ENCODE measurements at regions not wholly inside any gene's neighbourhood (a gene's known extent, or its start where the extent isn't known, plus 50 kb on each side); places are given as distances from the start of the nearest gene placed in this dataset.

- intact Hi-C loops (cut with DNase I; ENCODE audit: low total_unique reads), result no loop called here
- TF ChIP-seq POLR2A (IDR thresholded peaks at IDR 0.05) (no peak), CTCF (IDR thresholded peaks at IDR 0.05) (no peak)
- Histone ChIP-seq H3K27ac (no peak overlapping the region), H3K36me3 (ENCODE audit: low read depth, missing control alignments) (no peaks in the 10 kb centered on the region), H3K9me3 (no peaks in the 10 kb centered on the region), H3K4me3 (no peak overlapping the region), H3K4me1 (no peaks in the 10 kb centered on the region), H3K27me3 (no peaks in the 10 kb centered on the region)
- 50 to 57% methylated on average over 1 of the region's 1 CpG for WGBS, 2 donors
- DNase-seq, result no peak
Measured at GRCh38 chr4:170724191-170724590, 634.4 kb upstream of the AADAT start.

- H3K27ac ChIP-seq, result no peak overlapping the region
- DNase-seq, result no peak
- 85 to 91% methylated on average over 2 of the region's 2 CpGs for WGBS, 2 donors
- TF ChIP-seq POLR2A (IDR thresholded peaks at IDR 0.05) (no peak), CTCF (IDR thresholded peaks at IDR 0.05) (no peak)
- H3K36me3 ChIP-seq (ENCODE audit: low read depth, missing control alignments), result no peaks in the 10 kb centered on the region
- H3K9me3 ChIP-seq, result no peaks in the 10 kb centered on the region
- intact Hi-C loops (cut with DNase I; ENCODE audit: low total_unique reads), result no loop called here
- no peak overlapping the region for H3K4me3 ChIP-seq
- H3K27me3 ChIP-seq, result no peaks in the 10 kb centered on the region
- H3K4me1 ChIP-seq, result no peaks in the 10 kb centered on the region
Measured at GRCh38 chr4:170723171-170723570, 633.4 kb upstream of the AADAT start.

- no peak for TF ChIP-seq CTCF (IDR thresholded peaks at IDR 0.05)
- TF ChIP-seq POLR2A (IDR thresholded peaks at IDR 0.05), result no peak
- Histone ChIP-seq H3K4me3 (no peak overlapping the region), H3K9me3 (no peaks in the 10 kb centered on the region), H3K27ac (no peak overlapping the region), H3K27me3 (no peaks in the 10 kb centered on the region), H3K36me3 (ENCODE audit: low read depth, missing control alignments) (no peaks in the 10 kb centered on the region), H3K4me1 (no peaks in the 10 kb centered on the region)
- intact Hi-C loops (cut with DNase I; ENCODE audit: low total_unique reads), result no loop called here
- no peak for DNase-seq
- 86 to 90% methylated on average over 1 of the region's 1 CpG for WGBS, 2 donors
Measured at GRCh38 chr4:170721812-170722373, 632.1 kb upstream of the AADAT start.

GRCh38 chr4:170716868-170717267 is 627.1 kb upstream of the AADAT start:
- no peak for DNase-seq
- intact Hi-C loops (cut with DNase I; ENCODE audit: low total_unique reads), result no loop called here
- no peaks in the 10 kb centered on the region for H3K4me1 ChIP-seq
- H3K36me3 ChIP-seq (ENCODE audit: low read depth, missing control alignments), result no peaks in the 10 kb centered on the region
- TF ChIP-seq CTCF (IDR thresholded peaks at IDR 0.05) (no peak), POLR2A (IDR thresholded peaks at IDR 0.05) (no peak)
- 89 to 94% methylated on average over 1 of the region's 1 CpG for WGBS, 2 donors
- no peak overlapping the region for H3K27ac ChIP-seq
- no peaks in the 10 kb centered on the region for H3K9me3 ChIP-seq
- no peaks in the 10 kb centered on the region for H3K27me3 ChIP-seq
- H3K4me3 ChIP-seq, result no peak overlapping the region

- DNase-seq, result no peak
- WGBS, 2 donors, result 95 to 96% methylated on average over 3 of the region's 3 CpGs
- H3K4me1 ChIP-seq, result peaks cover 5% of the 10 kb centered on the region
- H3K36me3 ChIP-seq (ENCODE audit: low read depth, missing control alignments), result no peaks in the 10 kb centered on the region
- H3K4me3 ChIP-seq, result no peak overlapping the region
- intact Hi-C loops (cut with DNase I; ENCODE audit: low total_unique reads), result no loop called here
- no peak overlapping the region for H3K27ac ChIP-seq
- no peaks in the 10 kb centered on the region for H3K27me3 ChIP-seq
- no peaks in the 10 kb centered on the region for H3K9me3 ChIP-seq
- TF ChIP-seq POLR2A (IDR thresholded peaks at IDR 0.05) (no peak), CTCF (IDR thresholded peaks at IDR 0.05) (no peak)
Measured at GRCh38 chr4:170705907-170706306, 616.2 kb upstream of the AADAT start.

Data from testis (tissue), 2 donors.